GM12878 (cell line): ENCODE measurements at regions not wholly inside any gene's neighbourhood (a gene's known extent, or its start where the extent isn't known, plus 50 kb on each side); places are given as distances from the start of the nearest gene placed in this dataset.
"Not testable (repeated sequence)": the region's sequence is repeated elsewhere in the genome, so short reads cannot be mapped to it uniquely, and the experiment has no call there.

ENCODE experiments used
- ATAC-seq: fragments of 200-7000 bp; cut with Tn5 transposase; 3 replicates; pipeline ENCODE4 v1.9.1; 2020; ENCODE audit warnings: mild to moderate bottlenecking, moderate library complexity
- BruUV-seq: library from RNA; stranded (reverse); fragments of 400-500 nt; replicated peaks from 2 replicates; lab custom pipeline; 2021; lab: Mats Ljungman, UMichigan
- CTCF ChIA-PET: fragments of 300-600 bp; sonication (Branson Sonifier 250); formaldehyde crosslinking; extraction: SDS; loops from one replicate; lab custom pipeline; 2021; ENCODE audit warnings: inconsistent platforms; lab: Yijun Ruan, JAX
- POLR2A ChIA-PET: fragments of 350-600 bp; formaldehyde crosslinking; extraction: SDS; loops from one replicate; lab custom pipeline; 2021; ENCODE audit warnings: inconsistent platforms; lab: Charles Lee
- RAD21 ChIA-PET: fragments of 300-600 bp; sonication (Branson Sonifier 250); formaldehyde crosslinking; loops from one replicate; lab custom pipeline; 2023; ENCODE audit warnings: antibody characterized with exemption; ENCODE audit not compliant: unreplicated experiment; lab: Charles Lee
- SMC1A ChIA-PET: fragments of 300-600 bp; sonication (Branson Sonifier 250); formaldehyde crosslinking; loops from one replicate; lab custom pipeline; 2023; ENCODE audit not compliant: unreplicated experiment, uncharacterized antibody; lab: Charles Lee
- DNase-seq: peaks from one replicate; pipeline ENCODE4 v3.0.0-alpha.2; 2011; ENCODE audit warnings: low read depth, low spot score
- FAIRE-seq: peaks from 3 replicates; lab custom pipeline; 2011; peaks lifted over from hg19 to GRCh38; lab: Jason Lieb, UNC
- H2AFZ ChIP-seq: 2 replicates; pipeline ENCODE4 v1.6.0; 2011; ENCODE audit warnings: low read depth, low read length, control low read depth; ENCODE audit not compliant: control insufficient read depth
- H3K27ac ChIP-seq: 2 replicates; pipeline ENCODE4 v1.5.1; 2011; ENCODE audit warnings: control low read depth; ENCODE audit not compliant: control insufficient read depth, insufficient read depth
- H3K27me3 ChIP-seq, 2 experiments: replicated peaks in 1 of 2; 2 replicates each; pipeline versions ENCODE4 v1.6.0 to v1.6.1; 2011; ENCODE audit warnings: low read length in 1 of 2; ENCODE audit not compliant: control insufficient read depth in 2 of 2, insufficient read depth in 2 of 2
- H3K36me3 ChIP-seq, 2 experiments: 2 replicates each; pipeline ENCODE4 v1.5.1; 2011; ENCODE audit warnings: low read length in 1 of 2; ENCODE audit not compliant: control insufficient read depth in 2 of 2, insufficient read depth in 2 of 2
- H3K4me1 ChIP-seq: 2 replicates; pipeline ENCODE4 v1.6.1; 2011; ENCODE audit warnings: mild to moderate bottlenecking, low read length, moderate library complexity, mixed read lengths; ENCODE audit not compliant: control insufficient read depth, insufficient read depth
- H3K4me2 ChIP-seq: 2 replicates; pipeline ENCODE4 v1.6.0; 2011; ENCODE audit warnings: control low read depth; ENCODE audit not compliant: control insufficient read depth, insufficient read depth
- H3K4me3 ChIP-seq: fragments of 200-600 bp; sonication (generic); 2 replicates; pipeline ENCODE4 v1.5.1; 2016
- H3K79me2 ChIP-seq: 2 replicates; pipeline ENCODE4 v1.6.0; 2011; ENCODE audit warnings: low read length; ENCODE audit not compliant: control insufficient read depth, insufficient read depth
- H3K9ac ChIP-seq: 2 replicates; pipeline ENCODE4 v1.8.0; 2011; ENCODE audit warnings: low read length, control low read depth, mixed read lengths; ENCODE audit not compliant: control insufficient read depth, insufficient read depth
- H3K9me3 ChIP-seq: replicated peaks from 3 replicates; pipeline ENCODE4 v1.5.1; 2011; ENCODE audit warnings: mild to moderate bottlenecking, low read length; ENCODE audit not compliant: control insufficient read depth, insufficient read depth
- H4K20me1 ChIP-seq: 2 replicates; pipeline ENCODE4 v1.6.0; 2011; ENCODE audit not compliant: control insufficient read depth, insufficient read depth
- MEF2B ChIP-seq: fragments of 450-650 bp; IDR thresholded peaks from 2 replicates; pipeline ENCODE4 v1.6.1; 2018; ENCODE audit warnings: mild to moderate bottlenecking, moderate library complexity; ENCODE audit not compliant: partially characterized antibody, poor library complexity, severe bottlenecking
- MYB ChIP-seq: fragments of 150-350 bp; IDR thresholded peaks from 2 replicates; pipeline ENCODE4 v1.6.1; 2014; ENCODE audit warnings: mild to moderate bottlenecking, low read depth, low read length, borderline replicate concordance
- NR2C1 ChIP-seq: fragments of 450-650 bp; IDR thresholded peaks from 2 replicates; pipeline ENCODE4 v1.6.1; 2017; ENCODE audit warnings: antibody characterized with exemption, mild to moderate bottlenecking, moderate library complexity
- TCF3 ChIP-seq: IDR thresholded peaks from 2 replicates; pipeline ENCODE4 v1.6.1; 2012; ENCODE audit warnings: low read depth, mild to moderate bottlenecking, low read length, borderline replicate concordance; ENCODE audit not compliant: insufficient read depth
- ZNF274 ChIP-seq: IDR thresholded peaks from one replicate; pipeline ENCODE4 v1.8.0; 2011; ENCODE audit not compliant: insufficient read length, insufficient read depth
- ZZZ3 ChIP-seq: IDR thresholded peaks from 2 replicates; pipeline ENCODE4 v1.6.1; 2011; ENCODE audit warnings: low read depth; ENCODE audit not compliant: control insufficient read depth, insufficient read length
- whole genome bisulfite sequencing: methylation state at CpG from one replicate; pipeline ENCODE4 v1.1.6; 2016; ENCODE audit warnings: low lambda C conversion rate; ENCODE audit not compliant: insufficient replicate concordance, insufficient coverage; ENCODE audit errors: missing lambda C conversion rate; 5-methylcytosine and 5-hydroxymethylcytosine counted together
- in situ Hi-C: fragments of 300-500 bp; cut with MboI; formaldehyde crosslinking; loops from 9 replicates; pipeline ENCODE4 v1.14.3; 2018; ENCODE audit warnings: mixed read lengths
- intact Hi-C: fragments of 100-400 bp; cut with micrococcal nuclease; formaldehyde crosslinking; loops from one replicate; pipeline ENCODE4 v1.14.2; 2022; ENCODE audit not compliant: unreplicated experiment
- TF ChIP-seq, protein P1 (sequence below): IDR thresholded peaks from 2 replicates; pipeline ENCODE4 v1.6.1; 2012; ENCODE audit warnings: low read depth, low read length, improper control_type of control experiment
- TF ChIP-seq, protein P2 (sequence below): IDR thresholded peaks from 2 replicates; pipeline ENCODE4 v1.6.1; 2011; ENCODE audit warnings: mild to moderate bottlenecking, low read depth, low read length, moderate library complexity; ENCODE audit not compliant: insufficient replicate concordance
- TF ChIP-seq, protein P3 (sequence below): IDR thresholded peaks from 2 replicates; pipeline ENCODE4 v1.6.1; 2011; ENCODE audit warnings: low read depth, mild to moderate bottlenecking, low read length, moderate library complexity, borderline replicate concordance; ENCODE audit errors: extremely low read depth

DNA sequence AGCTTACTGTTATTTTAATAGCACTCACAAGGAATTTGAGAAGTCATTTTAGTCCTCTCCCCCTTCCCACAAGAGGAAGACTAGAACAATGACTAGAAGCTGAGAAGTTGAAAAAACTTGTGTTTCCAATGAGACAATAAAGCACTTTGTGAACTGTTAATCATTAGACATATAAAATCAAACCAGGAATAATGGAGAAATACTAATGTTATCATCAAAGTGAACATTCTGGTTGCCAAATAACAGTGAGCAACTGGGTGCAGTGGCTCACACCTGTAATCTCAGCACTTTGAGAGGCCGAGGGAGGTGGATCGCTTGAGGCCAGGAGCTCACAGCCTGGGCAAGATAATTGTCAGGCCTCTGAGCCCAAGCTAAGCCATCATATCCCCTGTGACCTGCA is 54.0 kb upstream of the RASAL2 start:
- ChIA-PET RAD21 (no interaction called here), SMC1A (interaction anchor here (1.6 kb wide), 1 partner anchor 12 kb away, joined by 3 read pairs; no protein-coding TSS in a partner anchor), CTCF (interaction anchor here (0.6 kb wide), 1 partner anchor 272 kb away, joined by 3 read pairs; no protein-coding TSS in a partner anchor), POLR2A (no interaction called here)
- TF ChIP-seq TCF3 (no peak), MEF2B (no peak), NR2C1 (no peak), ZZZ3 (no peak), MYB (no peak), ZNF274 (no peak)
- TF ChIP-seq, protein P1, sequence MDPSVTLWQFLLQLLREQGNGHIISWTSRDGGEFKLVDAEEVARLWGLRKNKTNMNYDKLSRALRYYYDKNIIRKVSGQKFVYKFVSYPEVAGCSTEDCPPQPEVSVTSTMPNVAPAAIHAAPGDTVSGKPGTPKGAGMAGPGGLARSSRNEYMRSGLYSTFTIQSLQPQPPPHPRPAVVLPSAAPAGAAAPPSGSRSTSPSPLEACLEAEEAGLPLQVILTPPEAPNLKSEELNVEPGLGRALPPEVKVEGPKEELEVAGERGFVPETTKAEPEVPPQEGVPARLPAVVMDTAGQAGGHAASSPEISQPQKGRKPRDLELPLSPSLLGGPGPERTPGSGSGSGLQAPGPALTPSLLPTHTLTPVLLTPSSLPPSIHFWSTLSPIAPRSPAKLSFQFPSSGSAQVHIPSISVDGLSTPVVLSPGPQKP: no peak
- TF ChIP-seq, protein P2, sequence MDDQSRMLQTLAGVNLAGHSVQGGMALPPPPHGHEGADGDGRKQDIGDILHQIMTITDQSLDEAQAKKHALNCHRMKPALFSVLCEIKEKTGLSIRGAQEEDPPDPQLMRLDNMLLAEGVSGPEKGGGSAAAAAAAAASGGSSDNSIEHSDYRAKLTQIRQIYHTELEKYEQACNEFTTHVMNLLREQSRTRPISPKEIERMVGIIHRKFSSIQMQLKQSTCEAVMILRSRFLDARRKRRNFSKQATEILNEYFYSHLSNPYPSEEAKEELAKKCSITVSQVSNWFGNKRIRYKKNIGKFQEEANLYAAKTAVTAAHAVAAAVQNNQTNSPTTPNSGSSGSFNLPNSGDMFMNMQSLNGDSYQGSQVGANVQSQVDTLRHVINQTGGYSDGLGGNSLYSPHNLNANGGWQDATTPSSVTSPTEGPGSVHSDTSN: no peak
- TF ChIP-seq, protein P3, sequence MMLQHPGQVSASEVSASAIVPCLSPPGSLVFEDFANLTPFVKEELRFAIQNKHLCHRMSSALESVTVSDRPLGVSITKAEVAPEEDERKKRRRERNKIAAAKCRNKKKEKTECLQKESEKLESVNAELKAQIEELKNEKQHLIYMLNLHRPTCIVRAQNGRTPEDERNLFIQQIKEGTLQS: no peak
- Histone ChIP-seq H2AFZ (no peak overlapping the region), H3K27me3 (peaks cover 0 to 8% of the 10 kb centered on the region in 2 experiments; a peak in 2 of 4 replicates), H3K9ac (no peak overlapping the region), H3K4me1 (no peaks in the 10 kb centered on the region), H4K20me1 (no peaks in the 10 kb centered on the region), H3K27ac (no peak overlapping the region), H3K36me3 (no peaks in the 10 kb centered on the region), H3K4me3 (no peak overlapping the region), H3K9me3 (no peaks in the 10 kb centered on the region; the same call in 2 of the 3 replicates), H3K79me2 (no peaks in the 10 kb centered on the region), H3K4me2 (no peak overlapping the region)
- in situ Hi-C loops (loop anchor here (25.0 kb wide), 1 partner anchor 147 kb away; no protein-coding TSS in a partner anchor), intact Hi-C loops (no loop called here)
- WGBS: 32% methylated on average over 2 of the region's 2 CpGs
- no peak for ATAC-seq
- DNase-seq: no peak
- no TSS peak for BruUV-seq
- FAIRE-seq: no peak

DNA sequence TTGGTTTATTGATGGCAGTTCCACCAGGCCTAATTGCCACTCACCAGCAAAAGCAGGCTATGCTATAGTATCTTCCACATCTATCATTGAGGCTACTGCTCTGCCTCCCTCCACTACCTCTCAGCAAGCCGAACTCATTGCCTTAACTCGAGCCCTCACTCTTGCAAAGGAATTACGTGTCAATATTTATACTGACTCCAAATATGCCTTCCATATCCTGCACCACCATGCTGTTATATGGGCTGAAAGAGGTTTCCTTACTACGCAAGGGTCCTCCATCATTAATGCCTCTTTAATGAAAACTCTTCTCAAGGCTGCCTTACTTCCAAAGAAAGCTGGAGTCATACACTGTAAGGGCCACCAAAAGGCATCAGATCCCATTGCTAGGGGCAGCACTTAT is 50.0 kb upstream of the RASAL2 start:
- H3K4me1 ChIP-seq, intact Hi-C loops, ATAC-seq, H3K4me2 ChIP-seq, H3K27ac ChIP-seq, H3K36me3 ChIP-seq, BruUV-seq, H3K27me3 ChIP-seq, FAIRE-seq, H3K4me3 ChIP-seq, CTCF ChIA-PET, POLR2A ChIA-PET, H3K9me3 ChIP-seq, H4K20me1 ChIP-seq, H3K79me2 ChIP-seq, DNase-seq, SMC1A ChIA-PET, H2AFZ ChIP-seq, H3K9ac ChIP-seq, RAD21 ChIA-PET: not testable (repeated sequence)
- 16% methylated on average over 4 of the region's 4 CpGs for WGBS
- in situ Hi-C loops: loop anchor here (25.0 kb wide), 1 partner anchor 143 kb away; no protein-coding TSS in a partner anchor
